ENCODE measurements at regions not wholly inside any gene's neighbourhood (a gene's known extent, or its start where the extent isn't known, plus 50 kb on each side); places are given as distances from the start of the nearest gene placed in this dataset.

DNA sequence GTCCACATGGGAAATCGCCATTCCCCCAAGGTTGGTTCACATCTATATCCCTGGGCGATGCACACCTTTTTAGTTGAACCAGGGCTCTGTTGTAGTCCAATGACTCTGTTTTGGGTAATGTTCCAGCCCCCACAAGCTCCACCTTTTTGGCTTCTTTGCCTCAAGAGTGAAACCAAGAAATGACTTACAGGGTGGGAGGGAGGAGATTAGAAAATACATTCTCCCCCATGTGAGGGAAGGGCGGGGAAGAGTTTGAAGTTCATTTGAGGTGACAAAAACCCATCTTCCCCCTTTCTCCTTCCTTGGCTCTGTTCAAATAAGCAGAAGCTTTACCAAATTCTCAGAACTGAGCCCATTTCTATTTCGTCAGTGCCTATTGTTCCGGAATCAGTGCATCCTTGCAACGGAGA, 82.8 kb downstream of the GATA3 start:
- TF ChIP-seq CTCF (IDR thresholded peaks at IDR 0.05; ENCODE audit: low read depth, low read length, poor library complexity, severe bottlenecking) (no peak), EZH2phosphoT487 (IDR thresholded peaks at IDR 0.05; ENCODE audit: borderline replicate concordance, low read length) (no peak)

Data from DOHH2 (cell line).